HL-60 (cell line): ENCODE measurements at regions not wholly inside any gene's neighbourhood (a gene's known extent, or its start where the extent isn't known, plus 50 kb on each side); places are given as distances from the start of the nearest gene placed in this dataset.

Experiments
- CTCF ChIP-seq: IDR thresholded peaks from one replicate; pipeline ENCODE4 v1.5.1; 2011; ENCODE audit warnings: low read length, control low read depth, inconsistent platforms; ENCODE audit not compliant: insufficient read depth
- GABPA ChIP-seq: IDR thresholded peaks from 2 replicates; pipeline ENCODE4 v1.6.1; 2012; ENCODE audit warnings: low read depth
- POLR2AphosphoS5 ChIP-seq: IDR thresholded peaks from 2 replicates; pipeline ENCODE4 v1.6.1; 2012; ENCODE audit warnings: low read depth
- REST ChIP-seq: IDR thresholded peaks from 2 replicates; pipeline ENCODE4 v1.6.1; 2012; ENCODE audit warnings: low read depth; ENCODE audit not compliant: insufficient replicate concordance
- SPI1 ChIP-seq: IDR thresholded peaks from 2 replicates; pipeline ENCODE4 v1.6.1; 2012; ENCODE audit warnings: low read depth, mild to moderate bottlenecking, borderline replicate concordance

GRCh38 chr17:52758481-52758880 lies 600.0 kb upstream of the CA10 start:
- TF ChIP-seq CTCF (no peak), POLR2AphosphoS5 (no peak), REST (no peak), SPI1 (no peak), GABPA (no peak)
